ENCODE measurements at regions not wholly inside any gene's neighbourhood (a gene's known extent, or its start where the extent isn't known, plus 50 kb on each side); places are given as distances from the start of the nearest gene placed in this dataset.

- no peak overlapping the region for H3K4me3 ChIP-seq
- H3K9me3 ChIP-seq, result no peaks in the 10 kb centered on the region
- H3K27ac ChIP-seq, result no peak overlapping the region
- no peak for DNase-seq
- no peak for TF ChIP-seq POLR2A (IDR thresholded peaks at IDR 0.05)
- no peak for TF ChIP-seq CTCF (IDR thresholded peaks at IDR 0.05)
- H3K4me1 ChIP-seq, result no peaks in the 10 kb centered on the region
- H3K27me3 ChIP-seq, result no peaks in the 10 kb centered on the region
- H3K36me3 ChIP-seq, result no peaks in the 10 kb centered on the region
Measured at GRCh38 chr7:153835103-153835502, 217.1 kb upstream of the DPP6 start.

- Histone ChIP-seq H3K27ac (no peak overlapping the region), H3K27me3 (no peaks in the 10 kb centered on the region), H3K4me3 (no peak overlapping the region), H3K4me1 (no peaks in the 10 kb centered on the region), H3K9me3 (no peaks in the 10 kb centered on the region), H3K36me3 (no peaks in the 10 kb centered on the region)
- DNase-seq, result no peak
- TF ChIP-seq CTCF (IDR thresholded peaks at IDR 0.05) (no peak), POLR2A (IDR thresholded peaks at IDR 0.05) (no peak)
Measured at GRCh38 chr7:153835712-153836265, 216.4 kb upstream of the DPP6 start.

GRCh38 chr7:153838591-153838990 lies 213.6 kb upstream of the DPP6 start:
- no peak for TF ChIP-seq CTCF (IDR thresholded peaks at IDR 0.05)

GRCh38 chr7:153840861-153841260 lies 211.3 kb upstream of the DPP6 start:
- Histone ChIP-seq H3K9me3 (no peaks in the 10 kb centered on the region), H3K27me3 (no peaks in the 10 kb centered on the region), H3K27ac (no peak overlapping the region), H3K4me3 (no peak overlapping the region), H3K4me1 (no peaks in the 10 kb centered on the region), H3K36me3 (no peaks in the 10 kb centered on the region)
- DNase-seq, result no peak
- TF ChIP-seq POLR2A (IDR thresholded peaks at IDR 0.05) (no peak), CTCF (IDR thresholded peaks at IDR 0.05) (no peak)

More at GRCh38 chr7:153838591-153838990, 213.6 kb upstream of the DPP6 start:
- no peak for DNase-seq
- no peaks in the 10 kb centered on the region for H3K4me1 ChIP-seq
- no peaks in the 10 kb centered on the region for H3K9me3 ChIP-seq
- H3K4me3 ChIP-seq, result no peak overlapping the region
- H3K36me3 ChIP-seq, result no peaks in the 10 kb centered on the region
- H3K27ac ChIP-seq, result no peak overlapping the region
- no peaks in the 10 kb centered on the region for H3K27me3 ChIP-seq

- H3K27ac ChIP-seq, result no peak overlapping the region
- H3K4me1 ChIP-seq, result no peaks in the 10 kb centered on the region
- TF ChIP-seq POLR2A (IDR thresholded peaks at IDR 0.05) (no peak), CTCF (IDR thresholded peaks at IDR 0.05) (no peak)
- H3K27me3 ChIP-seq, result no peaks in the 10 kb centered on the region
- DNase-seq, result no peak
- H3K9me3 ChIP-seq, result no peaks in the 10 kb centered on the region
- no peaks in the 10 kb centered on the region for H3K36me3 ChIP-seq
- no peak overlapping the region for H3K4me3 ChIP-seq
Measured at GRCh38 chr7:153847828-153848227, 204.4 kb upstream of the DPP6 start.

- H3K27me3 ChIP-seq, result no peaks in the 10 kb centered on the region
- DNase-seq, result no peak
- H3K9me3 ChIP-seq, result no peaks in the 10 kb centered on the region
- H3K36me3 ChIP-seq, result no peaks in the 10 kb centered on the region
- H3K4me3 ChIP-seq, result no peak overlapping the region
- no peaks in the 10 kb centered on the region for H3K4me1 ChIP-seq
- H3K27ac ChIP-seq, result no peak overlapping the region
- TF ChIP-seq CTCF (IDR thresholded peaks at IDR 0.05) (no peak), POLR2A (IDR thresholded peaks at IDR 0.05) (no peak)
Measured at GRCh38 chr7:153852261-153852660, 199.9 kb upstream of the DPP6 start.

All from Peyer's patch (tissue), 4 donors.